Fibroblast of pulmonary artery (primary cell): ENCODE measurements at regions not wholly inside any gene's neighbourhood (a gene's known extent, or its start where the extent isn't known, plus 50 kb on each side); places are given as distances from the start of the nearest gene placed in this dataset.

Experiments used
- DNase-seq: peaks from one replicate; pipeline ENCODE4 v3.0.0-alpha.2; 2010; ENCODE audit warnings: low read depth
- H3K4me3 ChIP-seq: replicated peaks from 2 replicates; pipeline ENCODE4 v1.5.1; 2011; ENCODE audit warnings: low read depth, mild to moderate bottlenecking, control low read depth, low read length, moderate library complexity
- TF ChIP-seq, protein P1 (sequence below): IDR thresholded peaks from 2 replicates; pipeline ENCODE4 v1.5.1; 2011; ENCODE audit warnings: mild to moderate bottlenecking, control low read depth, low read length, inconsistent platforms; ENCODE audit errors: missing control alignments

DNA sequence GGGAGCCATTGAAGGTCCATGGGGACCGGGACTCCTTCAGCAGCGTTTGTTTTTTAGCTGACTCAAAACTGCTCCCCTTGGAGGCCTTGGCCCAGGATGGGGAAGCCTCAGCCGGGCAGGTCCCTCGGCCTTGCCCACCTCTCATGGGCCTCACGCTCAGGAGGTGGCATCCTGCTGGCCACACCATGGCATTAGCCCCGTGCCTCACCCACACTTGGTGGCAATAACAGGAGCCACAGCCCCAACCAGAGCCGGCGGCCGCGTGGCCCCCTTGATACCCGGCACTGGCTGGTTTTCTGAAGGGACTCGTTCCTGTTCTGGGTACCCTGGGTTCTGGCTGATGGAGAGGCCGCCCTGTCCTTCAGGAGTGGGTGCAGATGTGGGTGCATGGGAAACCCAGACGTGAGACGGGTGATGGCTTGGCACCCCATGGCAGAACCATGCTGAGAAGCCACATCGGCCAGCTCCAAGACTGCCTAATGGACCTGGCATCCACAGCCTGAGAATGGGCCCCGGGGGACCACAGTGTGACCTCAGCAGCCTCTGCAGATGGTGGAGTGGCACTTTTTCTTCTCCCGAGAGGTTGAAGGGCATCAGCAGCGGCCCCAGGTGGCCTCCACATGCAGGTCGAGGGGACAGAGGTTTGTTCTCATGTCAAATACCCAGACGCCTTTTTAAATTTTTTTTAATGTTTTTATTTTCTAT is 49.8 kb upstream of the PPARA start:
- no peak overlapping the region for H3K4me3 ChIP-seq
- no peak for DNase-seq
- TF ChIP-seq, protein P1, sequence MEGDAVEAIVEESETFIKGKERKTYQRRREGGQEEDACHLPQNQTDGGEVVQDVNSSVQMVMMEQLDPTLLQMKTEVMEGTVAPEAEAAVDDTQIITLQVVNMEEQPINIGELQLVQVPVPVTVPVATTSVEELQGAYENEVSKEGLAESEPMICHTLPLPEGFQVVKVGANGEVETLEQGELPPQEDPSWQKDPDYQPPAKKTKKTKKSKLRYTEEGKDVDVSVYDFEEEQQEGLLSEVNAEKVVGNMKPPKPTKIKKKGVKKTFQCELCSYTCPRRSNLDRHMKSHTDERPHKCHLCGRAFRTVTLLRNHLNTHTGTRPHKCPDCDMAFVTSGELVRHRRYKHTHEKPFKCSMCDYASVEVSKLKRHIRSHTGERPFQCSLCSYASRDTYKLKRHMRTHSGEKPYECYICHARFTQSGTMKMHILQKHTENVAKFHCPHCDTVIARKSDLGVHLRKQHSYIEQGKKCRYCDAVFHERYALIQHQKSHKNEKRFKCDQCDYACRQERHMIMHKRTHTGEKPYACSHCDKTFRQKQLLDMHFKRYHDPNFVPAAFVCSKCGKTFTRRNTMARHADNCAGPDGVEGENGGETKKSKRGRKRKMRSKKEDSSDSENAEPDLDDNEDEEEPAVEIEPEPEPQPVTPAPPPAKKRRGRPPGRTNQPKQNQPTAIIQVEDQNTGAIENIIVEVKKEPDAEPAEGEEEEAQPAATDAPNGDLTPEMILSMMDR: no peak
